SKM-1 (cell line): ENCODE measurements at regions not wholly inside any gene's neighbourhood (a gene's known extent, or its start where the extent isn't known, plus 50 kb on each side); places are given as distances from the start of the nearest gene placed in this dataset.

Experiments
- DNase-seq: peaks from one replicate; lab custom pipeline; 2025; ENCODE audit not compliant: unreplicated experiment; lab: John Stamatoyannopoulos, UW

DNA sequence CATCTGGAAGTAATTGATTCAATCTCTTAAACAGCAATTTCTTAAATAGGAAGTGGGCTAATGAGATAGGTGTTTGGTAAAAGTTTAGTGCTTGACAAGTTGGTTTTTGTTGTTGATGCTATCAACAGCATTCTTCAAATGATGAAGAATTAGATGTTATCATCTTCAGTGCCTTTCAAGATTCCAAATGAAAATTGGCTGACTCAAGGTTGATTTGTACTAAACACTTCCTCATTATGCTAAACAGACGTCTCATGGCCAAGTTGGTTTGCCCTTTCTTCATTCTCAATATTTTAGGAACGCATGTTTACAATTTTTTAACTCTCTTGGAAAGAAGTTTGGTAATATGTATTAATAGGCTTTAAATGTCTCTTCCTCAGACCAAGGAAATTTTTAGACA, 86.0 kb downstream of the MID1IP1 start:
- no peak for DNase-seq

DNA sequence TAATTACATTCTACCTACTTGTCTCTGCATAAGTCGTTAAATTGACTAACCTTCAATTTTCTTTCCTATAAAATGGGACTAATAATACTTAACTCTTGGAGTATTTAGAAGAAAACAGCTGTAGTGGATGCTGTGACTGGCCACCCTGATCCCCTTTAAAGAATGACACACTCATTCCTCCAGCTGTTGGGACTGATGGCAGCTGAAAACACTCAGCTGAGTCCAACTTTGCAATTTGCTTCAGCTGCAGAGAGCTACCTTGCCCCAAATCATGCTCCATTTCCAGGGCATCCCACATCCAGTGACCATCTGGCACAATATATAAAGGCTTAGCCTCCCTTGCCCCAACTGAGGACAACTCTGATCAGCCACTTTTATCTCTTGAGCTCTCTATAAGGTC, 89.1 kb downstream of the MID1IP1 start:
- DNase-seq, result no peak

GRCh38 chrX:38890963-38891362, 89.7 kb downstream of the MID1IP1 start:
- no peak for DNase-seq

DNA sequence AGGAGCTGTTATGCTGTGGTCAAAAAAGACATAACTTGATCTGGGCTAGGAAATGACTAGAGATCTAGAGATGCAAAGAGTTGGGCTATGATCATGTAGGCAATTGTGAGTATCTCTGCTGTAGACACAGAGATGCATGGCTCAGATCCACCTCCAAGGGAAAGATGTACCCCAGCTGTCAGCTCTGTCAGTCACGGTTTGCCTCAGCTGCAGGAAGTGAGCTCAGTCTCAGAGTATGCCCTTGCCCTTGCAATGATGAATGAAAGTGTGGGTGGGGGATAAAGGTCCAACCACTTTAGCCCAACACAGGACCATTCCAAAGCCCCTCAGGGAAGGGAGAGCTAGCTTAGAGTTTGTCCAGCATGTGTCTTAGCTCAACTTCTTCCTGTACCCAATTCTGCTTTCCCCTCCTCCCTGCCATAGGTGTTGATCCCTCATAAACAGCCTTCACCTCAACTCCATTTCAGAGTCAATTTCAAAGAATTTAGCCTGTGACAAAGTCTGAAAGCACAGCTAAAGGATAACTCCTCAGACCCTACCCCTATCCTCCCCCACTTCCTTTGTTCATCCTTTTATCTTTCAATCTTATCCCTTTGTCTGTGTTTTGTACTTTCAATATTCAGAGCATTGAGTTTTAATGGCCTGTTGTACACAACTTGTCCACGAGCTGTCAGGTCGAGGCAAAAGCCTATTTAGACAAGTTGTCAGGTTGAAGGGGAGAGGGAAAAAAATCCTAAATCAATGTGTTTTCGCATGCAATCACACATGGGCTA, 90.6 kb downstream of the MID1IP1 start:
- no peak for DNase-seq

DNA sequence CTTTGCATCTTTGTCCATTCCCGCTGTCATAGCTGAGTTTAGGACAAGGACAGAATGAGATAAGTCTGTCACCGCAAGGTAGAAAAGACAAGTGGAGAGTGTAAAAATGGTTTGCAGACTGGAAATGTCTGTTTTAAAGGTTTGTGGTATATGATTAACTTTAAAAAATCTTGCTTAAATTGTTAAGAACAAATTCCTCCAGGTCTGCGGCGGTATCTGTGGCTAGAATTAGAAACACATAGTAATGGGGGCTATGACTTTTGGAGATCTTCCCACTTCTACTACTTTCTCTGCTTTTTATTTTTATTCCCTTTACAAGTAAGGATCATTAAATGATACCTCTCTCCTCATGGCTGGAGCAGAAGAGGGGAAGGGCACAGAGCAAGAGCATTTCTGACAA, 92.2 kb downstream of the MID1IP1 start:
- DNase-seq, result no peak

DNA sequence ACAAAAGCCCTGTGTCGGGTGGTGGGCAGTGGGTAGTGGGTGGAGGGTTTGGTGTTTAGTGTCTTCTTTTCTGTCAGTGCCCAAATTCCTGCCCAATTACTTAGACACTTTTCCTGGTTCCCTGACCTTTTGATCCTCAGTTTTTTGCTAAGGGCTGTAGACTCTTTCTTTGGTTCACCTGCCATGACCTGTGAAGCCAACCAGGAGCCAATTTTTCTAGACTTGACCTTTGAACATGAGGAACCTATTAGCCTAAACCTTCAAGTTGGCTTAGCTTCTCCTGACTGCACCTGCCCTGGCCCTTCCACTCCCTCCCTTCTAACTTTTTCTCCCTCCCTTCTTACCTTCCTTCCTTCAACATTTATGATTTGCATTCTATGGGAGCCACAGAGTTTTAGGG, 94.5 kb downstream of the MID1IP1 start:
- DNase-seq, result no peak

DNA sequence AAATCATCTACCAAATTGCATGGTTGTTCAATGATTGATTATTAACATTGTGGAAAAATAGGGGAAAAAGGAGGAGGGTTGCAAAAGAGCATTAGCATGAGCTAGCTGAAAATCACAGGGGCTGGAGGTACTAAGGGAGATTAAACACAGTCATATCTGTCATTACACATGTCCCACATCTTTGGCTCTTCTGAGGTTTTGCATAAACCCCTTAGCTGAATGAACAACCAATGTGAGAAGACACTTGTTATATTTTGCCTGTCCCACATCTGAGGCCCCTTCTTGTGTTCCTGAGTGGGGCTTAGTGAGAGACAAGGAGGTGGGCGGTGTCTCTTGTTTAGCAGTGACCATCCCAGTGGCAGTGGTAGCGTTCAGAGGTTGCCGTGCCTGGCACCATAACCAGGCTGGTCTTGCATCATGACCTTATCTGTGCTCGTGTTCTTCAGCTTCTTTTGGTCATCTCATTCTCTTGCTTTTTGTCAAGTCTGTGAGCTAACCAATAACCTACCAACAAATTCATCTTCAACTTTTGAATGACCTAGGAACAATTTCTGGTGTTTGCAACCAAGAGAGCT, 95.6 kb downstream of the MID1IP1 start:
- DNase-seq, result no peak

GRCh38 chrX:38898261-38898660, 97.0 kb downstream of the MID1IP1 start:
- DNase-seq, result peak; percentile 5

GRCh38 chrX:38899650-38900049, 98.4 kb downstream of the MID1IP1 start:
- no peak for DNase-seq

GRCh38 chrX:38900719-38901118, 99.5 kb downstream of the MID1IP1 start:
- DNase-seq, result no peak

DNA sequence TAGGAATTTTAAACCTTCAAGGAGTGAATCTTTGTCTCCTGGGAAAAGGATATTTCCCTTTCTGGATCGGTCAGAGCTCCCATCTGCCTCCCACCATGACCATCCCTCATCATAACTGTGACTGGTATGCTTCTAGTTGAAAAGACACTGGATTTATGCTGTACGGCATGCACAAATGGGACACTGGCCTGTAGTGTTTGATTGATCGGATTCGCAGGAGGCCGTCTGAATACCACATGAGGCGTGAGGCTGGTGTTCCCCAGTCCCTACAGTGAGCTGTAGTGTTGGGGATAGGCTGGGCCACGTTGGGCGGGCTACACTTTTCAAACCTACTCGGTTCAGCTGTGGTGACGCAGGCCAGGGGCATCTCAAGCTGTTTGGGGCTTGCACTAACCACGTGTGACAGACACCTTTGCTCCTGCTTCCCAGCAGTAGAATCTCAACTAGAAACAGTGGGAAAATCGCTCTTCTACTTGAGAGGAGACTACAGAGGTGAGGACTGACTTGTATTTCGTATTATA, 101.8 kb downstream of the MID1IP1 start:
- no peak for DNase-seq

GRCh38 chrX:38916801-38917200, 115.5 kb downstream of the MID1IP1 start:
- DNase-seq, result no peak

GRCh38 chrX:38917954-38918353, 116.7 kb downstream of the MID1IP1 start:
- no peak for DNase-seq

DNA sequence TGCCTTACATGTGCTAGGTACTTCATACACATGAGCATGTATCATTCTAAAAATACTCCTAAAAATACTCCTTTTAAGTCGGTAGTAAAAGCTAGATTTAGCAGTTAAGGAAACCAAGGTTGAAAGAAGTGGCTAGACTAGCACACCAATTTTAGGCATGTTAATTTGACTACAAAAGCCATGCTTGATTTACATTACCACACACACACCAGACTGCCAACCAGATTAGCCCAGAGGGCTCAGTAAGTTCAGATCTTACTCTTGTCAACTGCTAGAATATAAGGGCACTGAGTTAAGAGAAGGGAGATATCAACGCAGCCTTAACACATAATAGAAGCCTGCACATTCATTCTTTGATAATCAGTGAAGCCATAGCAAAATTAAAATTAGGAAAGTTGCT, 117.9 kb downstream of the MID1IP1 start:
- no peak for DNase-seq

GRCh38 chrX:38919853-38920528, 118.7 kb downstream of the MID1IP1 start:
- DNase-seq, result no peak

DNA sequence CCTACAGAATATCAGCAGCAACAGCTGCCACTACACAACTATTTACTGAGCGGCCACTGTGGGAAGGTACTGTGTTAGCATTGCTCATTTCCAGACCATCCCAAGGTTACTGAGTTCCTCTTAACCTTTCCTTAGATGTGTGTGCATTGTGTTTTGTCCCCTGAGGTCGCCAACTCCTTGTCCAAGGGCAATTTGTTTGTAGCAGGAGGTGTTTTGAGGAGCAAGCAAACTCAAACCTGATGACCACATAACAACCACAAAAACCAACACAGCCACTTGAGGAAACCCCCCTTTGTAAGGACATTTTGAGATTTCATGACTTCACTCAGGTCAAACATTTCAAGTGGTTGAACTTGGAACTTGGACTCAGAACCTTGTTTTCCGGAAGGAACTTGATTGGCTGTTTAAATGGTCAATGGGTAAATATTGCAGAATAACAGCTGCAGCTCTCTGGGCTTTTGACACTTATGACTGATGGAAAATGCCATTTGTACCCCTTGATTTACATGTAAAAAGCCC, 122.3 kb downstream of the MID1IP1 start:
- DNase-seq, result no peak

DNA sequence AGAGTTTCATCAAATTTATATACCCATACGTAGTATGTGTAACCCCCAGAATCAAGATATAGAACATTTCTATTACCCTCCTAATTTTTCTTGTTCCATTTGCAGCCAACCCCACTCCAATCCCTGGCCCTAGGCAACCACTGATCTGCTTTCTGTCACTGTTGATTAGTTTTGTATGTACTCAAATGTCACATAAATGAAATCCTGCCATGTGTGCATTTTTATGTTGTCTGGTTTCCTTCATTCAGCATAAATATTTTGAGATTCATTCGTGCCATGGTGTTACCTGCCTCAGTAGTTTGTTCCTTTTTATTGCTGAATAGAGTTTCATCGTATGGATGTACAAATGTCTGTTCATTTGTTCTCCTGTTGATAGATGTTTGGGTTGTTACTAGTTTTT, 126.3 kb downstream of the MID1IP1 start:
- no peak for DNase-seq

DNA sequence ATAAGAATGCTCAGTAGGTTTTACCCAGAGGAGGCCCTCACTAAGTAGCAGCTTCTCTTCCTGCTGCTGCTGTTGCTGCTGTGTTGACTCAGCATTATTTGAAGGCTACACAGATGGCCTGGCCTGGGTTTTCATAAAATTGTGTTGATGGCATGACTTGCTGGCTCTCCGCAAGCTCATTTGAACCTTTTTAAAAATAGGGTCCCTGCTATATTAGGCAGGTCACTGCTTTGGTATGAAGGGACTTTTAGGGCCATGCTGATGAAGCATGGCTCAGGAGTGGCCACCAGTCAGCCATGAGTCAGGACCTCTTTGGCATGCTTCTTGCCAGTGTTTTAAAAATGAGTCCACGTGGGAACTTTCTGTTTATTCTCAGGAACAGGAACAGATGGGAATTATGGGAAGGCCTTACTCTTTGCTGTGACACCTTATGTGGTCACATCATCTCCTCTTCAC, 128.7 kb downstream of the MID1IP1 start:
- DNase-seq, result no peak

GRCh38 chrX:38930474-38930873, 129.2 kb downstream of the MID1IP1 start:
- no peak for DNase-seq

DNA sequence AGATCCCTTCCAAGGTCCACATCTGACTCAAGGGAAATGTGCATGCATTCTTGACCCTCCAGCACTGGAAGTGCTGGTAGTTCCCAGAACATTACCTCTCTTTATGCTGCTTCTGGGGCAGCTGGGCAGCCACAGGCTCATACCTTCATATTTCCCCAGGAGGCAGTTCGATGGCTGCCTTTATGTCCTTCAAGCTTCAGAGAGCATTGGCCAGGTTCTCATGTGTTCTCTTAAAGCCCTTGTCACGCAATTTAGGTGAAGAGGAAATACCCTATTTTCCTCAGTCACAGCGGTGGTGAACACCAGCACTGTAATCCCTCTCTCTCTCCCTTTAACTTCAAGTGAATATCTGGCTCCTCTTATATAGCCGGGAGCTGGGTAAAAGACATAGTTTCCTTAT, 134.3 kb downstream of the MID1IP1 start:
- no peak for DNase-seq

DNA sequence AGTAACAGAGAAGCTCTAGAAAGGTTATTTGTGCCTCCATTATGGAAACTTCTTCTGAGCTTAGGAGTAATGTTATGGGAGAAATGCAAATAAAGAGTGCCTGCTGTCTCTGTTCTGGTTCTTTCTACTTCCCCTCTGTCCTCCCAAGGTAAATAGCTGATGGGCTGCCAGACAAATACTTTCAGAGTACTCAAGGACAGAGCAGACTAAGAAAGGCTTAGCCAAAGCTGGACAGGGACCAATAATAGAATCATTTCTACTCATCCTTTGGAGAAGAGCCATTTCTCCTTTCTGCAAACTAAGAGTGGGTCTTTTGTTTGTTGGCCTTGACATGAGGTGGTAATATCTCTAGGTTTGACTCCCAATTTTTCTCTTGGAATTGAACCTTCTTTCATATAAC, 136.1 kb downstream of the MID1IP1 start:
- no peak for DNase-seq

- DNase-seq, result no peak
Observed at GRCh38 chrX:38937926-38938325, 136.7 kb downstream of the MID1IP1 start.
